GM21515 (cell line): ENCODE measurements at regions not wholly inside any gene's neighbourhood (a gene's known extent, or its start where the extent isn't known, plus 50 kb on each side); places are given as distances from the start of the nearest gene placed in this dataset.
A peak's percentile ranks its signal among the peaks of the same experiment; 100 is the strongest.
"Not testable (repeated sequence)": the region's sequence is repeated elsewhere in the genome, so short reads cannot be mapped to it uniquely, and the experiment has no call there.

Source experiments
- ATAC-seq: cut with Tn5 transposase; IDR thresholded peaks from one replicate; pipeline ENCODE4 v1.9.1; 2021; ENCODE audit not compliant: unreplicated experiment

GRCh38 chr3:168796339-168796738 is 700.6 kb upstream of the GOLIM4 start:
- no peak for ATAC-seq

GRCh38 chr3:168794427-168794826 is 698.7 kb upstream of the GOLIM4 start:
- no peak for ATAC-seq

- no peak for ATAC-seq
Measured at GRCh38 chr3:168782193-168782592, 686.5 kb upstream of the GOLIM4 start.

- not testable (repeated sequence) for ATAC-seq
Measured at GRCh38 chr3:168779970-168780645, 684.4 kb upstream of the GOLIM4 start.

- ATAC-seq = no peak
Measured at GRCh38 chr3:168753724-168754123, 658.0 kb upstream of the GOLIM4 start.

- no peak for ATAC-seq
Measured at GRCh38 chr3:168752339-168752738, 656.6 kb upstream of the GOLIM4 start.

GRCh38 chr3:168747697-168748096 is 652.0 kb upstream of the GOLIM4 start:
- ATAC-seq = no peak

GRCh38 chr3:168738527-168739325 is 643.0 kb upstream of the GOLIM4 start:
- ATAC-seq = no peak

- no peak for ATAC-seq
Measured at GRCh38 chr3:168736202-168736601, 640.5 kb upstream of the GOLIM4 start.

GRCh38 chr3:168730073-168730472 is 634.3 kb upstream of the GOLIM4 start:
- ATAC-seq = no peak

GRCh38 chr3:168722091-168722490 is 626.4 kb upstream of the GOLIM4 start:
- ATAC-seq = no peak

GRCh38 chr3:168714609-168715240 is 619.0 kb upstream of the GOLIM4 start:
- peak; percentile 93 for ATAC-seq

GRCh38 chr3:168709073-168709472 is 613.3 kb upstream of the GOLIM4 start:
- ATAC-seq = no peak

- ATAC-seq = peak; percentile 71
Measured at GRCh38 chr3:168707900-168708299, 612.2 kb upstream of the GOLIM4 start.

- ATAC-seq = no peak
Measured at GRCh38 chr3:168705412-168705811, 609.7 kb upstream of the GOLIM4 start.

GRCh38 chr3:168696051-168696450 is 600.3 kb upstream of the GOLIM4 start:
- ATAC-seq = no peak

GRCh38 chr3:168693870-168694269 is 598.1 kb upstream of the GOLIM4 start:
- no peak for ATAC-seq

- no peak for ATAC-seq
Measured at GRCh38 chr3:168688267-168688666, 592.5 kb upstream of the GOLIM4 start.

- no peak for ATAC-seq
Measured at GRCh38 chr3:168684519-168684918, 588.8 kb upstream of the GOLIM4 start.

GRCh38 chr3:168678730-168679129 is 583.0 kb upstream of the GOLIM4 start:
- ATAC-seq = no peak

- ATAC-seq = no peak
Measured at GRCh38 chr3:168671091-168671490, 575.4 kb upstream of the GOLIM4 start.
